Peyer's patch (tissue), 4 donors: ENCODE measurements at regions not wholly inside any gene's neighbourhood (a gene's known extent, or its start where the extent isn't known, plus 50 kb on each side); places are given as distances from the start of the nearest gene placed in this dataset.

Experiments
- CTCF ChIP-seq, 6 experiments: fragments of 450-650 bp in 4 of 6; fragments of 200-600 bp in 2 of 6; sonication (generic) in 1 of 6; IDR thresholded peaks; one replicate each; pipeline ENCODE4 v1.5.1; 2017 to 2019; ENCODE audit warnings: antibody characterized with exemption in 6 of 6, mild to moderate bottlenecking in 3 of 6, moderate library complexity in 1 of 6
- POLR2A ChIP-seq, 2 donors: fragments of 450-650 bp; IDR thresholded peaks; one replicate each; pipeline ENCODE4 v1.5.1; 2017; ENCODE audit warnings: antibody characterized with exemption in 2 of 2, mild to moderate bottlenecking in 2 of 2, moderate library complexity in 2 of 2

- TF ChIP-seq POLR2A (IDR thresholded peaks at IDR 0.05) = no peak
- no peak for TF ChIP-seq CTCF (IDR thresholded peaks at IDR 0.05)
Observed at GRCh38 chr9:80678906-80679305, 1010.4 kb downstream of the TLE1 start.
